ENCODE measurements at regions not wholly inside any gene's neighbourhood (a gene's known extent, or its start where the extent isn't known, plus 50 kb on each side); places are given as distances from the start of the nearest gene placed in this dataset.
"Not testable (repeated sequence)": the region's sequence is repeated elsewhere in the genome, so short reads cannot be mapped to it uniquely, and the experiment has no call there.

DNA sequence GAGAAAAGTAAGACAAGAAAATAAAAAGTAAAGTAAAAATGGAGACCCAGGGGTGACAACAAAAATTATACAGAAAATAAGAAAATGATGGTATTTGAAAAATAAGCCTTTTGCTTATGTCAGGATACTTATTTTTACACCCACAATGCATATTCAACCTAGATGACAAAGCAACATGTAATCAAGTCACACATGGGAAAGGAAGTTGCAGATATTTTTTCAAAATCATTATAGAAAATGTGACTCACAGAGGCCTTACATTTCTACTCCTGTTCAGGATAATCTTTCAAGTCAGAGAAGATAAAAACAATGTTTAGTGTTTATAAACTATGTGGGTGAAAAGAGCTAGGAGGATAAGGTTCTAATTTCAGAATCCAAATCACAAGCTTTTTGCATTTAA is 275.3 kb upstream of the UBE2E3 start:
- Histone ChIP-seq H3K27ac (ENCODE audit: low read length) (no peak overlapping the region), H3K4me1 (ENCODE audit: control insufficient read depth, insufficient read depth, low read length) (no peaks in the 10 kb centered on the region), H3K27me3 (ENCODE audit: control insufficient read depth, insufficient read depth, low read length) (no peaks in the 10 kb centered on the region), H3K9me3 (replicated peaks; ENCODE audit: control insufficient read depth, low read depth, low read length) (no peaks in the 10 kb centered on the region), H3K36me3 (ENCODE audit: control insufficient read depth, insufficient read depth, low read length) (no peaks in the 10 kb centered on the region), H3K4me3 (ENCODE audit: low read length) (no peak overlapping the region)
- DNase-seq: no peak

DNA sequence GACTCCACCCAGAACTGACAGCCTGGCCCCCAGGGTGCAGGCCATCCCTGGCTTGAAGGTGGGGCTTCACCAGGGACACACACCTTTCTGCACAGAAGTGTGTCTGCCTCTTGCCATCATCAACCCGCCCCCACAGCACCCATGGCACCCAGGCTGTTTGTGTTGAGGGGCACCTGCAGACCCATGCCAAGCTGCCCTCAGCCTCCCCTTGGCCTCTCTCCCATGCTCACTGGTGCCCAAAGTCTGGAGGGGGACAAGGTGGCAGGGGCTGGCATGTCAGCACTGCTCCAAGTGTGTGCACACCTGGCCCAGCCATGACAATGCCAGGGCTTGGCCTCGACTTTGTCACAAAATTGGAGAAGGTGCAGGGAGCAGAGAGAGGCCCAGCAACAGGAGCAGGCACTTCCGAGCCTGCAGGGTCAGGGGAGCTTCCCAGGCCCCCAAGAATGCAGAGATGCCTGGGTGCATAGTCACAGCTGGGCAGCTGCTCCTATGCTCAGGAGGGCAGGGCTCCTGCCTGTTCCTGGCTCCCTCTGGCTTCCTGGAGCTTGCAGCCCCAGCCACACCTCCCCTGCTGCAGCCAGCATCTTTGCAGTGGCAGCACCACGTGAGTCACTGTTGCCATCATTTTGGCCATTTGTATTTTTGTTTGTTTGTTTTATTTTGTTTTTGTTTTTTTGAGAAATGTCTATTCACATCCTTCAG is 280.6 kb upstream of the UBE2E3 start:
- Histone ChIP-seq H3K4me1 (ENCODE audit: control insufficient read depth, insufficient read depth, low read length) (no peaks in the 10 kb centered on the region), H3K9me3 (replicated peaks; ENCODE audit: control insufficient read depth, low read depth, low read length) (no peaks in the 10 kb centered on the region), H3K4me3 (ENCODE audit: low read length) (no peak overlapping the region), H3K27me3 (ENCODE audit: control insufficient read depth, insufficient read depth, low read length) (no peaks in the 10 kb centered on the region), H3K36me3 (ENCODE audit: control insufficient read depth, insufficient read depth, low read length) (no peaks in the 10 kb centered on the region), H3K27ac (ENCODE audit: low read length) (no peak overlapping the region)
- DNase-seq: no peak
- 79% methylated on average over 3 of the region's 4 CpGs for WGBS (ENCODE audit: insufficient coverage)

DNA sequence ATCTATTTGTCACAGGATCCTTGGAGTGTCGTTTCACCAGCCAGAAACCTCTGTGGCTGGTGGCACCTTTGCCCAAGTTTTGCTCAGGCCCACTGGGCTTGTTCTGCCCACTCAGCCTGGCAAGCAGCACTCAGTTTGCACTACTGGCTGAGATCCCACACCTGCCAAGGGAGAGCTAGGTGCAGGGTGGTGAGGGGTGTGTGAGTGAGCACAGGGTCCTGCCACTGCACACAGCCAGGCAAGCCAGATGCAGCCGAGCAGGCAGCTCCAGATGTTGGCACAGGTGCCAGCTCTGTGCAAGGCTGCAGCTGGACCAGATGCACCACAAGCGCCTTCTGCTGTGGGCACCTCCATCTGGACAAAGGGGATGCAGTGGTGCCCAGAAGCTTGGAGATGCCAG is 281.7 kb upstream of the UBE2E3 start:
- H3K27ac ChIP-seq (ENCODE audit: low read length): no peak overlapping the region
- H3K27me3 ChIP-seq (ENCODE audit: control insufficient read depth, insufficient read depth, low read length): no peaks in the 10 kb centered on the region
- H3K36me3 ChIP-seq (ENCODE audit: control insufficient read depth, insufficient read depth, low read length): no peaks in the 10 kb centered on the region
- no peaks in the 10 kb centered on the region for H3K9me3 ChIP-seq (replicated peaks; ENCODE audit: control insufficient read depth, low read depth, low read length)
- H3K4me1 ChIP-seq (ENCODE audit: control insufficient read depth, insufficient read depth, low read length): no peaks in the 10 kb centered on the region
- 87% methylated on average over 3 of the region's 3 CpGs for WGBS (ENCODE audit: insufficient coverage)
- DNase-seq: no peak
- H3K4me3 ChIP-seq (ENCODE audit: low read length): no peak overlapping the region

DNA sequence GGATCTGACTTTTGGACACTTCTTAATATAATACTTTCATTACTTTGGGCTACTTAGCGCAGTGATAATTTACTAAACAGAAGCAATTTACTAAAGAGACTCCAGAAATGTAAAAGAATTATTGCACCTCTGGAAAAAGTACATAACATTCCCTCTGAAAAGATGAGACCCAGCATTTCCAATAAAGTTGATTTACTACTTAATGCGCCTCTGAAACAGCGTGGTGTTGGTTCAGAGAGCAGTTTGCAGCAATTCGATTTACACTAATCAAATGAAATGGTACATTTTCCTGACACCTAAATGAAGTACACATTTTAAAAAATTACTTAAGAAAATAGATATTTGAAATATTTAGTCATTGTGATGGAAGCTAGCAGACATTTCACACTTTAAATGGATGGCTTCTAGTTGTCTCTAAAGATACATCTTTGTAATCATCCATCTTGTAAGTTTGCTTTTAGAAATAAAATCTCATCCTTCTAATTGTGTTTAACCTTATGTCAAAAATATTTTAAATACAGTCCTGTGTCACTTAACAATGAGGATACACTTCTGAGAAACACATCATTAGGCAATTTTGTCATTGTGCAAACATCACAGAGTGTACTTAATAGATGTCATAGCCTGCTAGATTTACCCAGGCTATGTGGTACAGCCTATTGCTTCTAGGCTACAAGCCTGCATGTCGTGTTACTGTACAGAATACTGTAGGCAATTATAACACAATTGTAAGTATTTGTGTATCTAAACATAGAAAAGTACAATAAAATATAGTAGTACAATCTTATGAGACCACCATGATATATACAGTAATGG is 284.6 kb upstream of the UBE2E3 start:
- no peak overlapping the region for H3K4me3 ChIP-seq (ENCODE audit: low read length)
- no peaks in the 10 kb centered on the region for H3K36me3 ChIP-seq (ENCODE audit: control insufficient read depth, insufficient read depth, low read length)
- H3K27ac ChIP-seq (ENCODE audit: low read length): no peak overlapping the region
- DNase-seq: peak; percentile 28
- no peaks in the 10 kb centered on the region for H3K27me3 ChIP-seq (ENCODE audit: control insufficient read depth, insufficient read depth, low read length)
- no peaks in the 10 kb centered on the region for H3K4me1 ChIP-seq (ENCODE audit: control insufficient read depth, insufficient read depth, low read length)
- no peaks in the 10 kb centered on the region for H3K9me3 ChIP-seq (replicated peaks; ENCODE audit: control insufficient read depth, low read depth, low read length)
- no CpG with 5 or more reads among the region's 5 CpGs for WGBS (ENCODE audit: insufficient coverage)

DNA sequence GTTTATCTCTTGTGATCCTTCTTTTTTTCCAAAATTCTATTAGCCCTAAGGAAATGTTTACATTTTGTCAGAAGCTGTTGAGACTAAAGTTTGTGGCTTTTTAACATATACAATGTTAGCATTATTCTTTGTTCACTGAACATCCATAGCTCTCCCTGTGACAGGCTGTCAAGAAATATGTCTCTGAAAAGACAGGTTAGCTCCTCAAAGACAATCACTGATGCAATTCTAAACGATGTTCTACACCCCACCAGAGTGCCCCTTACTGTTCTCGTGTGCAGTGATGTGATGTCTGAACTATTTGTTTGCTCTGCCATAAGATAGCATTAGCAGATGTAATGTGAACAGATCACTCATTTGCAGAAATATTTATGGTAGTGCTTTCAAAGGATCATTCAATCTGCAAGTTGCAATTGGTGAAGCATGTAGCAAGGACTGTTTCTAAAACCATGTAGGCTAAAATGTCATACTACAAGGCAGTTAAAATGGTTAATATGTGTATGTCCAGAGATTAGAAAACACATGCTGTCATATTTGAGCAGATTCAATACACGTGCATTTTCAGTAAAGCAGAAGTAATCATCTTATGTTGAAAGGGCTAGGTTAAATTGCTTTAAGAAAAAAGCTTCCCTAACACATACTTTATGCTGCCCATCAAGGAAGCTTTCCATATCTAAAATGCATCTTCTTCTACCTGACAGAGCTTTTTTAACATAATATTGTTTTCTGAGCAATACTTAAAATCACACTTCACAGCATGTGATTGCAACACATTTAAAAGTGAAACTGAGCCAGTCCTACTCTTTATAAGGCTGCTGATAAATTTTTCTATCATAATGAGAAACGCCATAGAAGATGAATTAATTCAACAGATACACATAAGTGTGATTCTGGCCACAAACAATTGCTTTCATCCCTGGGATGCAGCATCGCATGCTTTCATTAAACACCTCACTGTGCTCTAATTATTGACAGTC is 285.7 kb upstream of the UBE2E3 start:
- no peaks in the 10 kb centered on the region for H3K9me3 ChIP-seq (replicated peaks; ENCODE audit: control insufficient read depth, low read depth, low read length)
- DNase-seq: peak; percentile 14
- WGBS (ENCODE audit: insufficient coverage): no CpG with 5 or more reads among the region's 5 CpGs
- H3K4me1 ChIP-seq (ENCODE audit: control insufficient read depth, insufficient read depth, low read length): no peaks in the 10 kb centered on the region
- H3K27ac ChIP-seq (ENCODE audit: low read length): no peak overlapping the region
- H3K36me3 ChIP-seq (ENCODE audit: control insufficient read depth, insufficient read depth, low read length): no peaks in the 10 kb centered on the region
- H3K27me3 ChIP-seq (ENCODE audit: control insufficient read depth, insufficient read depth, low read length): no peaks in the 10 kb centered on the region
- H3K4me3 ChIP-seq (ENCODE audit: low read length): no peak overlapping the region

DNA sequence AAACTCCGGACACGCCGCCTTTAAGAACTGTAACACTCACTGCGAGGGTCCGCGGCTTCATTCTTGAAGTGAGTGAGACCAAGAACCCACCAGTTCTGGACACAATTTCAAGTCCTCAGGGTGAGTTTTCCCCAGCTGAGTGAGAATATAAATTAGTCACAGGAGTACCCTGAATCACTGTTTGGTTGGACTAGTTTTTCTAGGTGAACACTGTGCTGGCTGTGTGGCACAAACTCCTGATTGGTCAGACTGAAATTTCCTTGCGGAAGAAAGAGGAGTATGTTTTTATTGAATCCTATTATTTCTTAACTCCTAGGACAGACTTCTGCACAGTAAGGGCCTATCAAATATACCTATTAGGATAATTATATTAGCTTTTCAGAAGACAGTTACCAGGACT is 288.1 kb upstream of the UBE2E3 start:
- no peaks in the 10 kb centered on the region for H3K27me3 ChIP-seq (ENCODE audit: control insufficient read depth, insufficient read depth, low read length)
- no peak for DNase-seq
- H3K36me3 ChIP-seq (ENCODE audit: control insufficient read depth, insufficient read depth, low read length): no peaks in the 10 kb centered on the region
- H3K27ac ChIP-seq (ENCODE audit: low read length): no peak overlapping the region
- H3K4me3 ChIP-seq (ENCODE audit: low read length): no peak overlapping the region
- no peaks in the 10 kb centered on the region for H3K4me1 ChIP-seq (ENCODE audit: control insufficient read depth, insufficient read depth, low read length)
- no CpG with 5 or more reads among the region's 7 CpGs for WGBS (ENCODE audit: insufficient coverage)
- H3K9me3 ChIP-seq (replicated peaks; ENCODE audit: control insufficient read depth, low read depth, low read length): no peaks in the 10 kb centered on the region

DNA sequence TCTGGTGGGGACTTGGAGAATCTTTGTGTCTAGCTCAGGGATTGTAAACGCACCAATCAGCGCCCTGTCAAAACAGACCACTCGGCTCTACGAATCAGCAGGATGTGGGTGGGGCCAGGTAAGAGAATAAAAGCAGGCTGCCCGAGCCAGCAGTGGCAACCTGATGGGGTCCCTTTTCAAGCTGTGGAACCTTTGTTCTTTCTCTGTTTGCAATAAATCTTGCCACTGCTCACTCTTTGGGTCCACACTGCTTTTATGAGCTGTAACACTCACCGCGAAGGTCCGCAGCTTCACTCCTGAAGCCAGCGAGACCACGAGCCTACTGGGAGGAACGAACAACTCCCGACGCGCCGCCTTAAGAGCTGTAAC is 288.6 kb upstream of the UBE2E3 start:
- WGBS (ENCODE audit: insufficient coverage): 85% methylated on average over 14 of the region's 15 CpGs
- not testable (repeated sequence) for H3K4me1 ChIP-seq (ENCODE audit: control insufficient read depth, insufficient read depth, low read length); H3K36me3 ChIP-seq (ENCODE audit: control insufficient read depth, insufficient read depth, low read length); H3K4me3 ChIP-seq (ENCODE audit: low read length); H3K27ac ChIP-seq (ENCODE audit: low read length); H3K9me3 ChIP-seq (replicated peaks; ENCODE audit: control insufficient read depth, low read depth, low read length); DNase-seq; H3K27me3 ChIP-seq (ENCODE audit: control insufficient read depth, insufficient read depth, low read length)

DNA sequence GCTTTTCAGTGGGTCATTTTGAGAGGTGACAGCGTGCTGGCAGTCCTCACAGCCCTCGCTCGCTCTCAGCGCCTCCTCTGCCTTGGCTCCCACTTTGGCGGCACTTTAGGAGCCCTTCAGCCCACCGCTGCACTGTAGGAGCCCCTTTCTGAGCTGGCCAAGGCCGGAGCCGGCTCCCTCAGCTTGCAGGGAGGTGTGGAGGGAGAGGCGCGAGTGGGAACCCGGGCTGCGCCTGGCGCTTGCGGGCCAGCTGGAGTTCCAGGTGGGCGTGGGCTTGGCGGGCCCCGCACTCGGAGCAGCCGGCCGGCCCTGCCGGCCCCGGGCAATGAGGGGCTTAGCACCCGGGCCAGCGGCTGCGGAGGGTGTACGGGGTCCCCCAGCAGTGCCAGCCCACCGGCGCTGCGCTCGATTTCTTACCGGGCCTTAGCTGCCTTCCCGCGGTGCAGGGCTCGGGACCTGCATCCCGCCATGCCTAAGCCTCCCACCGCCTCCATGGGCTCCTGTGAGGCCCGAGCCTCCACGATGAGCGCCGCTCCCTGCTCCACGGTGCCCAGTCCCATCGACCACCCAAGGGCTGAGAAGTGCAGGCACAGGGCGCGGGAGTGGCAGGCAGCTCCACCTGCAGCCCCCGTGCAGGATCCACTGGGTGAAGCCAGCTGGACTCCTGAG is 289.1 kb upstream of the UBE2E3 start:
- 96% methylated on average over 38 of the region's 45 CpGs for WGBS (ENCODE audit: insufficient coverage)
- DNase-seq; H3K27me3 ChIP-seq (ENCODE audit: control insufficient read depth, insufficient read depth, low read length); H3K27ac ChIP-seq (ENCODE audit: low read length); H3K4me3 ChIP-seq (ENCODE audit: low read length); H3K4me1 ChIP-seq (ENCODE audit: control insufficient read depth, insufficient read depth, low read length); H3K36me3 ChIP-seq (ENCODE audit: control insufficient read depth, insufficient read depth, low read length); H3K9me3 ChIP-seq (replicated peaks; ENCODE audit: control insufficient read depth, low read depth, low read length): not testable (repeated sequence)

DNA sequence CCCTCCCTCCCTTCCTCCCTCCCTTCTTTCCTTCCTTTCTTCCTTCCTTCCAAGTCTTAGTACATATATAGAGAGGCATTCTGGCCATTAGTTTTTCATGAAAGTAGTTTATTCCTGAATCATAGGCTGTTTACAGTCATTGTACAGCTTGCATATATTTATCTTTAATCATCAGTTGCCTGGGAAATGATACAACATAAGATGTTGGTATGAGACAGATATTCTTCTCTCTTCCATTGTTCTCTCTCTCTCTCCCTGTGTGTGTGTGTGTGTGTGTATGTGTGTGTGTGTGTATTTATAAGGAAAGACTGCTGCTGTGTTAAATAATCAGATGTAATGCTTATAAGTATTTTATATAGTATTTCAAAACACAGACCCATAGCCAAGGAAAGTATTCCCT is 289.8 kb upstream of the UBE2E3 start:
- no peak overlapping the region for H3K27ac ChIP-seq (ENCODE audit: low read length)
- no peaks in the 10 kb centered on the region for H3K27me3 ChIP-seq (ENCODE audit: control insufficient read depth, insufficient read depth, low read length)
- no peaks in the 10 kb centered on the region for H3K36me3 ChIP-seq (ENCODE audit: control insufficient read depth, insufficient read depth, low read length)
- no peak overlapping the region for H3K4me3 ChIP-seq (ENCODE audit: low read length)
- DNase-seq: no peak
- no peaks in the 10 kb centered on the region for H3K9me3 ChIP-seq (replicated peaks; ENCODE audit: control insufficient read depth, low read depth, low read length)
- no peaks in the 10 kb centered on the region for H3K4me1 ChIP-seq (ENCODE audit: control insufficient read depth, insufficient read depth, low read length)

DNA sequence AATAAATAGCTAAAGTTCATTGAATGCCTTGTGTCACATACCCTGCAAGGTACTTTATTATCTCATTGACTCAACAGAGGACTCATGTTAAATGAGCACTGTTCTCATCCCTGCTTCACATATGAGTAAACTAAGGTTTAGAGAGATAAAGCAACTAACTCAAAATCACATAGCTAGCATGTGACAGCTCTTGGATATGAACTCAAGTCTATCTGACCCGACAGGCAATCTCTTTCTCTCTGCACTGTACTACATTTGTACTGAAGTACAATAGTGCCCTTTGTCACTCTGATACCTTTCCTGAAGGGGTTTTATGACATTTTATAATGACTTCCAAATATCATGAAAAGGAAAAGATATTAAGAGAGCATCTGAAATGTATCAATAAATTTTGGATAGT is 297.5 kb upstream of the UBE2E3 start:
- no peaks in the 10 kb centered on the region for H3K9me3 ChIP-seq (replicated peaks; ENCODE audit: control insufficient read depth, low read depth, low read length)
- no peaks in the 10 kb centered on the region for H3K4me1 ChIP-seq (ENCODE audit: control insufficient read depth, insufficient read depth, low read length)
- H3K27me3 ChIP-seq (ENCODE audit: control insufficient read depth, insufficient read depth, low read length): no peaks in the 10 kb centered on the region
- no CpG with 5 or more reads among the region's 1 CpG for WGBS (ENCODE audit: insufficient coverage)
- H3K36me3 ChIP-seq (ENCODE audit: control insufficient read depth, insufficient read depth, low read length): no peaks in the 10 kb centered on the region
- no peak overlapping the region for H3K4me3 ChIP-seq (ENCODE audit: low read length)
- DNase-seq: no peak
- no peak overlapping the region for H3K27ac ChIP-seq (ENCODE audit: low read length)
